GM13977 (cell line): ENCODE measurements at regions not wholly inside any gene's neighbourhood (a gene's known extent, or its start where the extent isn't known, plus 50 kb on each side); places are given as distances from the start of the nearest gene placed in this dataset.

Experiments used
- DNase-seq: peaks from one replicate; pipeline ENCODE4 v3.0.0; 2012; ENCODE audit warnings: low spot score
- in situ Hi-C: fragments of 300-500 bp; cut with MboI; formaldehyde crosslinking; loops from one replicate; pipeline ENCODE4 v1.12.0; 2022; ENCODE audit warnings: low sequenced_read_pairs, low pct_unique_long_range_greater_than_20kb, mixed read lengths, inconsistent platforms; ENCODE audit not compliant: unreplicated experiment
- TF ChIP-seq, protein P1 (sequence below): IDR thresholded peaks from 2 replicates; pipeline ENCODE4 v1.5.1; 2012; ENCODE audit warnings: mild to moderate bottlenecking, control low read depth; ENCODE audit not compliant: insufficient read depth; ENCODE audit errors: extremely low read depth, missing control alignments

DNA sequence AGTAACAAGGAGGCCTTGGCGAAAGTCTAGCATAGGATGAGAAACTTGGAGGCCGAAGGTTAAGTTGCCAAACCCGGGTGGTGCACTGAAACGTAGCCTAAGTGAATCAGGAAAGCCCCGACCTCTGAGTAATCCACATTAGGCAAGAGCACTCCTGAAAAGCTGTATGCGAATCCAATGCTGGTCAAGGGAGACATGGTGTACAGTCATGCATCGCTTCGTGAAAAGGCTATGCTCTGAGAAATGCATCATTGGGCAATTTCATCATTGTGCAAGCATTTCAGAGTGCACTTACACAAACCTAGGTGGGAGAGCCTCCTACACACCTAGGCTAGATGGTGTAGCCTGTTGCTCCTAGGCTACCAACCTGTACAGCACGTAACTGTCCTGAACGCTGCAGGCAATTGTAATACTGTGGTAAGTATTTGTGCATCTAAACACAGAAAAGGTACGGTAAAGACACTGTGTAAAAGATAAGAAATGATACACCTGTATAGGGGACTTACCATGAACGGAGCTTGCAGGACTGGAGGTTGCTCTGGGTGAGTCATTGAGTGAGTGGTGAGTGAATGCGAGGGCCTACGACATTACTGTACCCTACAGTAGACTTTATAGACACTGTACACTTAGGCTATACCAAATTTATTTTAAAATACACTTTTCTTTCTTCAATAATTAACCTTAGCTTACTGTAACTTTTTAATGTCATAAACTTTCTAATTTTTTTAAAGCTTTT, 222.5 kb downstream of the SHQ1 start:
- DNase-seq, result no peak
- TF ChIP-seq, protein P1, sequence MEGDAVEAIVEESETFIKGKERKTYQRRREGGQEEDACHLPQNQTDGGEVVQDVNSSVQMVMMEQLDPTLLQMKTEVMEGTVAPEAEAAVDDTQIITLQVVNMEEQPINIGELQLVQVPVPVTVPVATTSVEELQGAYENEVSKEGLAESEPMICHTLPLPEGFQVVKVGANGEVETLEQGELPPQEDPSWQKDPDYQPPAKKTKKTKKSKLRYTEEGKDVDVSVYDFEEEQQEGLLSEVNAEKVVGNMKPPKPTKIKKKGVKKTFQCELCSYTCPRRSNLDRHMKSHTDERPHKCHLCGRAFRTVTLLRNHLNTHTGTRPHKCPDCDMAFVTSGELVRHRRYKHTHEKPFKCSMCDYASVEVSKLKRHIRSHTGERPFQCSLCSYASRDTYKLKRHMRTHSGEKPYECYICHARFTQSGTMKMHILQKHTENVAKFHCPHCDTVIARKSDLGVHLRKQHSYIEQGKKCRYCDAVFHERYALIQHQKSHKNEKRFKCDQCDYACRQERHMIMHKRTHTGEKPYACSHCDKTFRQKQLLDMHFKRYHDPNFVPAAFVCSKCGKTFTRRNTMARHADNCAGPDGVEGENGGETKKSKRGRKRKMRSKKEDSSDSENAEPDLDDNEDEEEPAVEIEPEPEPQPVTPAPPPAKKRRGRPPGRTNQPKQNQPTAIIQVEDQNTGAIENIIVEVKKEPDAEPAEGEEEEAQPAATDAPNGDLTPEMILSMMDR, result no peak
- in situ Hi-C loops, result no loop called here

DNA sequence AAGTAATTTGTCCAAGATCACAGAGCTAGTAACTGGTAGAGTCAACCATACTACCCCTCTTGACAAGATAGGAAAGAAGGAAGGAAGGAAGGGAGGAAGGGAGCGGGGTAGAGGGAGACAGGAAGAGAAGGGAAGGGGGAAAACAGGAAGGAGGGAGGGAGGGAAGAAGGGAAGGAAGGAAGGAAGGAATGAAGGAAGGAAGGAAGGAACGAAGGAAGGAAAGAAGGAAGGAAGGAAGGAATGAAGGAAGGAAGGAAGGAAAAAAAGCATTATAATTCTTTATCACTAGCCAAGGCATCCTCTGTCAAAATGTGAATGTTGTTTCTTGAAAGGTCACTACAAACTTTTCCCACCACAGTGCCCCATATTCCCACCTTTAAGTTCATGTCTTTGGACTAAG, 223.6 kb downstream of the SHQ1 start:
- in situ Hi-C loops, result no loop called here
- DNase-seq, result no peak
- TF ChIP-seq, protein P1, result no peak

DNA sequence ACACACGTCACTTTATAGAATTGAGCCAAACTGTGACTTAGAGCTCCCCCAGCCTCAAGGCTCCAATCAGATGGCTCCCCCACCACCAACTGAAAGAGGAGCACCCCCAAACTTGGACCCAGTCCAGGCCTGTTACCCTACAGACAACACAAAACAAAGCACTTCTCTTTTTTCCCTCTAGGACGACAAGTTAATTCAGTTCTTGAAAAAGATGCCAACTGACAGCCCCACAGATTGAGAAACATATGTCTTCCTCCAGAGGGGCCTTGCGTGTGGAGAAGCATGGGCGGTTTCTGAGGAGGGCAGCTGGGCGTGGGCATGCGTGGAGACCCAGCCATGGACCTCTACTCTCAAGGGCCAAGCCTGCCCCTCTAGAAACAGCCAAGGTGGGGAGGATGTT, 229.5 kb downstream of the SHQ1 start:
- no peak for DNase-seq
- in situ Hi-C loops, result no loop called here
- TF ChIP-seq, protein P1, result no peak

DNA sequence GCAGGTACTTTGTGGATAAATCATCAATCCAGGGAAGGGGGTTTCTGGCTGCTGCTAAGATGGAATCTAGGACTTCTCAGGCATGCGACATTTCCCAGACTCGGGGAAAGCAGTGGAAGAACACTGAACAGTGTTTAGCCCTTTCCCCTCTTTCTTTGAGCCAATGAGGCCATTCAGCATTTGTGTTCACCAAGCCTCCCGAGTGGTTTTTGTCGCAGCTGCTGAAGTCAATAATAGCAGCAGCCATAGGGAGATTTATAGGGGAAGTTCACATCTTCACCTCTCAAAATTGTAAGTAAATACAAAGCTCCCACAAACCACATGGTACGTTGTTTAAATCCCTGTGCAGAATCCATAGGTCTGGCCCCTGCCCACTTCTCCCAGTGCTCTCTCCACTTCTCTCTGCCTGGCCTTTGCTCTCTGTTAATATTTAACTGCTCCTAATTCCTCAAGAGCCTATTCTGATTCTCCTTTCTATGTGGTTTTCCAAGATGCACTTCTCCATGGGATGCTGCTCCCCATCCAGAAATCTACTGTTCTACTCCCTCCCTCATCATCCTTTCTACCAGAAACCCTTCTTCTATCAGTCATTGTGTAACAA, 230.7 kb downstream of the SHQ1 start:
- in situ Hi-C loops, result no loop called here
- TF ChIP-seq, protein P1, result no peak
- DNase-seq, result no peak

- DNase-seq, result no peak
- TF ChIP-seq, protein P1, result no peak
- in situ Hi-C loops, result no loop called here
Measured at GRCh38 chr3:72615776-72616175, 232.5 kb downstream of the SHQ1 start.

DNA sequence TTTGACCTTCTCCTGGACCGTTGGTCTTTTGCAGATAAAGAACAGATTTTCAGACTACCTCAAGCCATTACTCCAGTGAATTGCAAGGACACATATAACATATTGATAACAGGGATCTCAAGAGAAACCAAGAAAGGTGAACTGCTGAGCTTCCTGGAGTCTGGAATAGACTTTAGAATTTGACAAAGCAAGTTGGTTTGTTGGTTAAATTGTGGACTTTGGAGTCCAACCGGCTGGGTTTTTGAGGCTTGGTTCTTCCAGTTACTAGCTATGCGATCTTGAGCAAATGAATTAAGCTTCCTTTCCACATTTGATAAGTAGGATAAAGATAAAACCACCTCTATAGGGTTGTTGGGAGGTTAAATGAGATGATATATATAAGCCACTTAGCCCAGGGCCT, 233.1 kb downstream of the SHQ1 start:
- DNase-seq, result no peak
- TF ChIP-seq, protein P1, result no peak
- in situ Hi-C loops, result no loop called here
